Nephron progenitor cell (in vitro differentiated cells): ENCODE measurements at regions not wholly inside any gene's neighbourhood (a gene's known extent, or its start where the extent isn't known, plus 50 kb on each side); places are given as distances from the start of the nearest gene placed in this dataset.

Experiments used
- DNase-seq: peaks from one replicate; pipeline ENCODE4 v3.0.0; 2021
- H3K27ac Mint-ChIP-seq: 2 replicates; pipeline ENCODE4 v1.8.0; 2021; ENCODE audit warnings: mild to moderate bottlenecking, moderate library complexity, mixed read lengths
- H3K27me3 Mint-ChIP-seq: 2 replicates; pipeline ENCODE4 v1.8.0; 2021; ENCODE audit warnings: mild to moderate bottlenecking, low read depth, mixed read lengths; ENCODE audit not compliant: poor library complexity
- H3K36me3 Mint-ChIP-seq: 2 replicates; pipeline ENCODE4 v1.8.0; 2021; ENCODE audit warnings: low read depth, mixed read lengths
- H3K4me1 Mint-ChIP-seq: 2 replicates; pipeline ENCODE4 v1.8.0; 2021; ENCODE audit warnings: mixed read lengths
- H3K4me3 Mint-ChIP-seq: 2 replicates; pipeline ENCODE4 v1.8.0; 2021; ENCODE audit warnings: mild to moderate bottlenecking, moderate library complexity, mixed read lengths
- H3K9me3 Mint-ChIP-seq: 2 replicates; pipeline ENCODE4 v1.8.0; 2021; ENCODE audit warnings: mild to moderate bottlenecking, moderate library complexity, mixed read lengths
- CTCF ChIP-seq: fragments of 200-600 bp; sonication (generic); IDR thresholded peaks from 2 replicates; pipeline ENCODE4 v1.5.0; 2021; ENCODE audit warnings: antibody characterized with exemption

- no peak for DNase-seq
- Mint-ChIP-seq H3K9me3 (peaks cover 3% of the 10 kb centered on the region), H3K27me3 (peaks cover 19% of the 10 kb centered on the region), H3K27ac (no peak overlapping the region), H3K4me3 (no peak overlapping the region), H3K36me3 (no peaks in the 10 kb centered on the region), H3K4me1 (peaks cover 9% of the 10 kb centered on the region)
- TF ChIP-seq CTCF: peak; percentile 23
Observed at GRCh38 chr12:48286665-48287064, 64.1 kb downstream of the ZNF641 start.

- no peak overlapping the region for H3K4me3 Mint-ChIP-seq
- no peak for DNase-seq
- no peak for TF ChIP-seq CTCF
- H3K27me3 Mint-ChIP-seq: peaks cover 17% of the 10 kb centered on the region
- H3K4me1 Mint-ChIP-seq: peaks cover 9% of the 10 kb centered on the region
- H3K36me3 Mint-ChIP-seq: no peaks in the 10 kb centered on the region
- H3K27ac Mint-ChIP-seq: no peak overlapping the region
- peaks cover 3% of the 10 kb centered on the region for H3K9me3 Mint-ChIP-seq
Observed at GRCh38 chr12:48285751-48286650, 64.7 kb downstream of the ZNF641 start.

DNA sequence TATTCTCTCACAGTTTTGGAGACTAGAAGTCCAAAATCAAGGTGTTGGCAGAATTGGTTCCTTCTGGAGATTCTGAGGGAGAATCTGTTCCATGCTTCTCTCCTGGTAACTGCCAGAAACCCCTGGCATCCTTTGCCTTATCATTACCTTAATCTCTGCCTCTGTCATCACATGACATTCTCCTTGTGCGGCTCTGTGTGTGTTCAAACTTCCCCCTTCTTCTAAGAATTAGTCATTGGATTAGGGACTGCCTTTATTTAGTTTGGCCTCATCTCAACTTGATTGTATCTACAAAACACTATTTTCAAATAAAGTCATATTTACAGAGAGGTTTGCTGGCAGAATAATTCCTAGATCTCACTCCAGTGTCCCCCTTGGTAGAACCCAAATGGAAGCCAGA is 68.9 kb downstream of the ZNF641 start:
- no peak overlapping the region for H3K4me3 Mint-ChIP-seq
- no peak overlapping the region for H3K27ac Mint-ChIP-seq
- TF ChIP-seq CTCF: no peak
- H3K27me3 Mint-ChIP-seq: peaks cover 12% of the 10 kb centered on the region
- H3K4me1 Mint-ChIP-seq: no peaks in the 10 kb centered on the region
- peaks cover 11% of the 10 kb centered on the region for H3K9me3 Mint-ChIP-seq
- no peak for DNase-seq
- H3K36me3 Mint-ChIP-seq: no peaks in the 10 kb centered on the region

GRCh38 chr12:48280572-48280971 is 70.1 kb downstream of the ZNF641 start:
- peaks cover 13% of the 10 kb centered on the region for H3K27me3 Mint-ChIP-seq
- TF ChIP-seq CTCF: no peak
- no peaks in the 10 kb centered on the region for H3K4me1 Mint-ChIP-seq
- H3K27ac Mint-ChIP-seq: no peak overlapping the region
- H3K4me3 Mint-ChIP-seq: no peak overlapping the region
- DNase-seq: no peak
- H3K36me3 Mint-ChIP-seq: no peaks in the 10 kb centered on the region
- H3K9me3 Mint-ChIP-seq: peaks cover 23% of the 10 kb centered on the region

DNA sequence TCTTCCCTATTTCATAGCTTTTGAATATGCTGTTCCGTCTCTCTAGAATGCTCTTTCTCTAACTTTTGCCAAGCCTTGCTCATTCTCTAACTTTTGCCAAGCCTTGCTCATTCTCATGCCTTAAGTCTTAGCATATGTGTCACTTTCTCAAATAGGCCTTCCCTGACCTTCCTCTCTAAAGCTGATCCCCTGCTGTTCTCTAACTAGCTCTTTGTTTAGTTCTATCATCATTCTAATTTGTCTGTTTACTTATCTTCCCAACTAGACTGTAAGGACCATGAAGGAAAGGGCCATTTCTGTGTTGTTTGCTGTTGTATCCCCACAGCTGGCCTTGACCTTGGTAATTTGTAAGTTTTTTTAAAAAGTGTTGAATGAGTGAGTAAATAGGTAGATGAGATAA is 71.1 kb downstream of the ZNF641 start:
- Mint-ChIP-seq H3K36me3 (no peaks in the 10 kb centered on the region), H3K9me3 (peaks cover 31% of the 10 kb centered on the region), H3K4me3 (no peak overlapping the region), H3K27ac (no peak overlapping the region), H3K4me1 (no peaks in the 10 kb centered on the region), H3K27me3 (peaks cover 15% of the 10 kb centered on the region)
- TF ChIP-seq CTCF: no peak
- DNase-seq: no peak

DNA sequence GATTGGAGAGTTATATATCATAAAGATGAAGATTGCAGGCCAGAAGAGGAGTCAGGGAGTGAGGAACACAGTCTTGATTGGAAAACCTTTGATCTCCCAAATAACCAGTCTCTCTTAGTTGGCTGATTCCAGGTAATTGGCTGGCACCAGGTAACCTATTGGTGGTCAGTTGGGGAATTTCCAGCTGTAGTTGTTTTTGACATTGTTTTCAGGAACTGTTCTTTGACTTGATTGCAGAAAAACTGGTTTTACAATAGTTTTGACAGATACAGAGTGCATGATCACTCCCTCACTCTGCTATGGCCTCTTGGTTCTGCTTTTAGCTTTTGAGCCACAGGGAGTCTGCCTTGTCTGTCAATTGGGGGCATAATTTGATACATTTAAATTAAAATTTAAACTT is 71.6 kb downstream of the ZNF641 start:
- no peak overlapping the region for H3K4me3 Mint-ChIP-seq
- H3K27me3 Mint-ChIP-seq: peaks cover 16% of the 10 kb centered on the region
- no peaks in the 10 kb centered on the region for H3K4me1 Mint-ChIP-seq
- no peaks in the 10 kb centered on the region for H3K36me3 Mint-ChIP-seq
- H3K27ac Mint-ChIP-seq: no peak overlapping the region
- DNase-seq: no peak
- H3K9me3 Mint-ChIP-seq: peaks cover 32% of the 10 kb centered on the region
- no peak for TF ChIP-seq CTCF
